NB4 (cell line): ENCODE measurements at regions not wholly inside any gene's neighbourhood (a gene's known extent, or its start where the extent isn't known, plus 50 kb on each side); places are given as distances from the start of the nearest gene placed in this dataset.

Experiments used
- DNase-seq: peaks from one replicate; pipeline ENCODE4 v3.0.0; 2010; ENCODE audit warnings: low read depth
- H3K4me3 ChIP-seq: one replicate; pipeline ENCODE4 v1.5.1; 2011; ENCODE audit warnings: mild to moderate bottlenecking, low read depth, low read length, moderate library complexity
- CTCF ChIP-seq: IDR thresholded peaks from one replicate; pipeline ENCODE4 v1.5.1; 2012; ENCODE audit warnings: low read depth, low read length
- MAX ChIP-seq: IDR thresholded peaks from 2 replicates; pipeline ENCODE4 v1.6.1; 2011; ENCODE audit warnings: low read depth, low read length
- MYC ChIP-seq: IDR thresholded peaks from 2 replicates; pipeline ENCODE4 v1.6.1; 2011; ENCODE audit warnings: low read depth, low read length
- POLR2A ChIP-seq: IDR thresholded peaks from 2 replicates; pipeline ENCODE4 v1.6.1; 2011; ENCODE audit warnings: mild to moderate bottlenecking; ENCODE audit not compliant: insufficient read length; ENCODE audit errors: extremely low read depth

GRCh38 chr7:125643302-125643701 is 713.7 kb upstream of the POT1 start:
- TF ChIP-seq CTCF (no peak), MAX (no peak), POLR2A (no peak), MYC (no peak)
- DNase-seq: no peak
- H3K4me3 ChIP-seq: no peak overlapping the region

- TF ChIP-seq MYC (no peak), POLR2A (no peak), CTCF (no peak), MAX (no peak)
- no peak overlapping the region for H3K4me3 ChIP-seq
- DNase-seq: no peak
These were observed 712.3 kb upstream of the POT1 start for GRCh38 chr7:125641884-125642283.

GRCh38 chr7:125636320-125636962 is 706.8 kb upstream of the POT1 start:
- DNase-seq: no peak
- TF ChIP-seq POLR2A (no peak), CTCF (no peak), MAX (no peak), MYC (no peak)
- H3K4me3 ChIP-seq: no peak overlapping the region

GRCh38 chr7:125618516-125618915 is 688.9 kb upstream of the POT1 start:
- DNase-seq: no peak
- H3K4me3 ChIP-seq: no peak overlapping the region
- no peak for TF ChIP-seq MYC
- TF ChIP-seq POLR2A: no peak
- no peak for TF ChIP-seq CTCF
- TF ChIP-seq MAX: no peak

GRCh38 chr7:125611582-125611981 is 682.0 kb upstream of the POT1 start:
- no peak overlapping the region for H3K4me3 ChIP-seq
- DNase-seq: no peak
- no peak for TF ChIP-seq MYC
- TF ChIP-seq MAX: no peak
- TF ChIP-seq POLR2A: no peak
- TF ChIP-seq CTCF: no peak

- no peak overlapping the region for H3K4me3 ChIP-seq
- TF ChIP-seq MYC: no peak
- TF ChIP-seq CTCF: no peak
- TF ChIP-seq POLR2A: no peak
- TF ChIP-seq MAX: no peak
- DNase-seq: no peak
These were observed 677.0 kb upstream of the POT1 start for GRCh38 chr7:125606671-125607070.
